Trophoblast cell (in vitro differentiated cells and primary cell): ENCODE measurements at regions not wholly inside any gene's neighbourhood (a gene's known extent, or its start where the extent isn't known, plus 50 kb on each side); places are given as distances from the start of the nearest gene placed in this dataset.

ENCODE experiments used
- DNase-seq, 2 donors: peaks; one replicate each; pipeline ENCODE4 v3.0.0-alpha.2; 2016
- H2AFZ ChIP-seq: 2 replicates; pipeline ENCODE4 v1.6.1; 2013; ENCODE audit warnings: low read length, moderate library complexity, mild to moderate bottlenecking; ENCODE audit not compliant: insufficient read depth, poor library complexity
- H2AK5ac ChIP-seq: 2 replicates; pipeline ENCODE4 v1.6.1; 2013; ENCODE audit warnings: mild to moderate bottlenecking, low read length
- H2BK120ac ChIP-seq: 2 replicates; pipeline ENCODE4 v1.6.1; 2013; ENCODE audit warnings: low read length, mild to moderate bottlenecking, moderate library complexity; ENCODE audit not compliant: insufficient read depth, poor library complexity
- H2BK12ac ChIP-seq: 2 replicates; pipeline ENCODE4 v1.6.1; 2013; ENCODE audit warnings: mild to moderate bottlenecking, low read length, moderate library complexity
- H2BK5ac ChIP-seq: 2 replicates; pipeline ENCODE4 v1.6.1; 2013; ENCODE audit warnings: low read length, low read depth, moderate library complexity, mild to moderate bottlenecking; ENCODE audit not compliant: poor library complexity
- H3K14ac ChIP-seq: 2 replicates; pipeline ENCODE4 v1.6.1; 2013; ENCODE audit warnings: mild to moderate bottlenecking, low read length
- H3K18ac ChIP-seq: 2 replicates; pipeline ENCODE4 v1.6.1; 2013; ENCODE audit warnings: mild to moderate bottlenecking, low read length
- H3K23ac ChIP-seq: 2 replicates; pipeline ENCODE4 v1.6.1; 2013; ENCODE audit warnings: low read length
- H3K27ac ChIP-seq: 2 replicates; pipeline ENCODE4 v1.5.1; 2013; ENCODE audit warnings: low read depth, mild to moderate bottlenecking, inconsistent platforms, low read length, moderate library complexity
- H3K27me3 ChIP-seq: 2 replicates; pipeline ENCODE4 v1.6.1; 2013; ENCODE audit warnings: inconsistent platforms, mild to moderate bottlenecking, low read length, moderate library complexity; ENCODE audit not compliant: insufficient read depth
- H3K36me3 ChIP-seq, 2 experiments: 1 replicate in 1 of 2; 2 replicates in 1 of 2; pipeline ENCODE4 v1.6.1; 2013; ENCODE audit warnings: low read length in 2 of 2, mild to moderate bottlenecking in 2 of 2, moderate library complexity in 1 of 2; ENCODE audit not compliant: insufficient read depth in 2 of 2, control insufficient read depth in 1 of 2
- H3K4ac ChIP-seq: 2 replicates; pipeline ENCODE4 v1.6.1; 2013; ENCODE audit warnings: low read depth, mild to moderate bottlenecking, low read length, moderate library complexity
- H3K4me1 ChIP-seq, 2 experiments: 1 replicate in 1 of 2; 2 replicates in 1 of 2; pipeline ENCODE4 v1.6.1; 2013; ENCODE audit warnings: low read length in 2 of 2, mild to moderate bottlenecking in 2 of 2, moderate library complexity in 1 of 2; ENCODE audit not compliant: insufficient read depth in 2 of 2, control insufficient read depth in 1 of 2
- H3K4me2 ChIP-seq: 2 replicates; pipeline ENCODE4 v1.6.1; 2013; ENCODE audit warnings: inconsistent platforms, mild to moderate bottlenecking, low read length, moderate library complexity
- H3K4me3 ChIP-seq: 2 replicates; pipeline ENCODE4 v1.5.1; 2013; ENCODE audit warnings: mild to moderate bottlenecking, low read depth, low read length, inconsistent platforms
- H3K79me1 ChIP-seq: one replicate; pipeline ENCODE4 v1.6.1; 2013; ENCODE audit warnings: low read length
- H3K79me2 ChIP-seq: 2 replicates; pipeline ENCODE4 v1.6.1; 2013; ENCODE audit warnings: low read length, mild to moderate bottlenecking; ENCODE audit not compliant: control insufficient read depth, insufficient read depth, poor library complexity
- H3K9ac ChIP-seq: 2 replicates; pipeline ENCODE4 v1.6.1; 2013; ENCODE audit warnings: mild to moderate bottlenecking, low read length
- H3K9me3 ChIP-seq: 2 replicates; pipeline ENCODE4 v1.6.1; 2013; ENCODE audit warnings: low read depth, mild to moderate bottlenecking, control low read depth, inconsistent platforms, low read length; ENCODE audit not compliant: insufficient read depth
- H4K12ac ChIP-seq: 2 replicates; pipeline ENCODE4 v1.6.1; 2013; ENCODE audit warnings: low read depth, mild to moderate bottlenecking, low read length, moderate library complexity
- H4K8ac ChIP-seq: 2 replicates; pipeline ENCODE4 v1.6.1; 2013; ENCODE audit warnings: low read depth, mild to moderate bottlenecking, low read length, moderate library complexity
- H4K91ac ChIP-seq: one replicate; pipeline ENCODE4 v1.6.1; 2013; ENCODE audit warnings: low read depth, mild to moderate bottlenecking, low read length, moderate library complexity
- WGBS: extraction: QIAGEN DNeasy Blood & Tissue Kit; methylation state at CpG from one replicate; pipeline ENCODE4 v1.1.7; 2013; ENCODE audit warnings: missing lambda C conversion rate; ENCODE audit not compliant: insufficient read length, insufficient coverage; ENCODE audit errors: extremely low coverage; 5-methylcytosine and 5-hydroxymethylcytosine counted together

DNA sequence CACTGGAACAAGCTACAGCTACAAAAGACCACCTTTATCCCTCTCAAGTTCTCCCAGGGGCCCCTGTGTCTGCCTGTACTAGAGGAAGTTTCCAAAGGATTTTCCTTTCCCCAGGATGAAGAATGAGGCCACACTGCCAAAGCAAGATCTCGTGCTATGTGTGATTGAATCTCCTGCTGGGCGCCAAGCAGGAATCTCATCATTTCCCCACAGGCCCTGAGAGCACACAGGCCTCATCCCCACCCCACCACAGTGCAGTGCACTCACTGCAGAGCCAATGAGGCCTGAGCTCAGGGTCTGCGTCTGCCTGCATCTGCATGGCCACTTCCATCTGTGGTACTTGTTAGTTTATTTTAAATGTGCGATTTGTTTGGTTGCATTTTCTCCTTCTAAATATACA, 387.4 kb upstream of the ASIC2 start:
- no peak overlapping the region for H3K18ac ChIP-seq
- H3K4ac ChIP-seq, result no peak overlapping the region
- no peak overlapping the region for H3K4me3 ChIP-seq
- H2AFZ ChIP-seq, result no peak overlapping the region
- no peak overlapping the region for H4K91ac ChIP-seq
- H3K4me1 ChIP-seq, result no peaks in the 10 kb centered on the region
- no peak overlapping the region for H4K12ac ChIP-seq
- H3K4me2 ChIP-seq, result no peak overlapping the region
- H2BK5ac ChIP-seq, result no peak overlapping the region
- DNase-seq, result no peak
- no peak overlapping the region for H3K27ac ChIP-seq
- no peaks in the 10 kb centered on the region for H3K27me3 ChIP-seq
- no peak overlapping the region for H4K8ac ChIP-seq
- H3K79me1 ChIP-seq, result no peaks in the 10 kb centered on the region
- H2BK120ac ChIP-seq, result no peak overlapping the region
- no peak overlapping the region for H3K23ac ChIP-seq
- no peak overlapping the region for H2BK12ac ChIP-seq
- H3K79me2 ChIP-seq, result no peaks in the 10 kb centered on the region
- peaks cover 3% of the 10 kb centered on the region for H3K9me3 ChIP-seq
- H3K14ac ChIP-seq, result no peak overlapping the region
- WGBS, result no CpG with 5 or more reads among the region's 4 CpGs
- H3K9ac ChIP-seq, result no peak overlapping the region
- no peaks in the 10 kb centered on the region for H3K36me3 ChIP-seq
- no peak overlapping the region for H2AK5ac ChIP-seq

DNA sequence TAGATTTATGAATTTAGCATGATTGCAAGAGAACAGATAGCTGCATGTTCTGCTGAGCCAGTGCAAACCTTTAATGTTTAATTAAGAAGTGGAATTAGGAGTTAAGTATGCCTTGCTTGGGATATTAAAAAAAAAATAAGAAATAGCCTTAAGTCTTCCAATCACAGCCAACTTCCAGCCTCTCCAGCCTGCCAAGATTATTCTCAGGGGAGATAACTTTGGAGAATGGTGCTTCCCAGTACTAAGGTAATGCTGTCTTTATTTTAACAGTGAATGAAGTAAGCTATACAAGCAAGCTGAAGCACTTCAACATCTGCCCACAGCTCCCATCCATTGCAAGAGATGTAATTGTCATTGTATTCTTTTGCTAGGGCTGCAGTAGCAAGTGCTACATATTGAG, 389.5 kb upstream of the ASIC2 start:
- Histone ChIP-seq H3K27ac (no peak overlapping the region), H2BK5ac (no peak overlapping the region), H2AFZ (no peak overlapping the region), H3K9ac (no peak overlapping the region), H3K4ac (no peak overlapping the region), H2AK5ac (no peak overlapping the region), H3K36me3 (no peaks in the 10 kb centered on the region), H2BK120ac (no peak overlapping the region), H3K4me2 (no peak overlapping the region), H3K18ac (no peak overlapping the region), H4K91ac (no peak overlapping the region), H3K79me2 (no peaks in the 10 kb centered on the region), H3K27me3 (no peaks in the 10 kb centered on the region), H3K4me1 (no peaks in the 10 kb centered on the region), H3K79me1 (no peaks in the 10 kb centered on the region), H4K8ac (no peak overlapping the region), H3K23ac (no peak overlapping the region), H3K14ac (no peak overlapping the region), H2BK12ac (no peak overlapping the region), H4K12ac (no peak overlapping the region), H3K4me3 (no peak overlapping the region), H3K9me3 (peaks cover 3% of the 10 kb centered on the region)
- no peak for DNase-seq

GRCh38 chr17:33684735-33685134, 391.6 kb upstream of the ASIC2 start:
- Histone ChIP-seq H4K91ac (no peak overlapping the region), H3K9ac (no peak overlapping the region)
- no CpG with 5 or more reads among the region's 6 CpGs for WGBS

DNA sequence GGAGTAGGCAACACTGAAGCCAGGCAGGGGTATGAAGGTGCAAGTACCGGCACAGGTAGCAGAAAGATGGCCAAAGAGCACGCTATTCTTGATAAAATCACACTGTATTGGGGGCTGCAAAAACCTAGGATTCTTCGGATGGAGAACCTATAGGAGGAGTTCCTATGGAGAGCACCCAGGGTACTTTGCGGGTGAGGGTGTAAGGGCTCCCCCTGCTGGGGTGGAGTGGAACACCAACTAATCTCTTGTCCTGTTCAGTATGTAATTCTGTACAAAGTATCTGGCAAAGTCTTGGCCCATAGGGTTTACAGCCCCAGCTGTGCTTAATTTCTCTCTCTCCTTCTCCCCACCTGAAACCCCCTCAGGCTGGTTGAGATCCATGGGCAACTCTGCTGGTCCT, 393.1 kb upstream of the ASIC2 start:
- no peak overlapping the region for H3K18ac ChIP-seq
- no peak overlapping the region for H2AK5ac ChIP-seq
- WGBS, result no CpG with 5 or more reads among the region's 4 CpGs
- H3K4me2 ChIP-seq, result no peak overlapping the region
- no peaks in the 10 kb centered on the region for H3K36me3 ChIP-seq
- no peak overlapping the region for H2BK5ac ChIP-seq
- no peak overlapping the region for H3K23ac ChIP-seq
- no peak overlapping the region for H4K12ac ChIP-seq
- no peak overlapping the region for H3K4me3 ChIP-seq
- H3K14ac ChIP-seq, result no peak overlapping the region
- no peak overlapping the region for H2BK12ac ChIP-seq
- no peak overlapping the region for H3K27ac ChIP-seq
- peak in 1 of 2 donors; percentile 33 for DNase-seq
- no peak overlapping the region for H4K8ac ChIP-seq
- no peaks in the 10 kb centered on the region for H3K79me2 ChIP-seq
- peaks cover 3% of the 10 kb centered on the region for H3K9me3 ChIP-seq
- no peak overlapping the region for H2BK120ac ChIP-seq
- H4K91ac ChIP-seq, result no peak overlapping the region
- no peak overlapping the region for H2AFZ ChIP-seq
- no peaks in the 10 kb centered on the region for H3K4me1 ChIP-seq
- H3K9ac ChIP-seq, result no peak overlapping the region
- H3K79me1 ChIP-seq, result no peaks in the 10 kb centered on the region
- no peak overlapping the region for H3K4ac ChIP-seq
- no peaks in the 10 kb centered on the region for H3K27me3 ChIP-seq

More at GRCh38 chr17:33684735-33685134, 391.6 kb upstream of the ASIC2 start:
- Histone ChIP-seq H2BK120ac (no peak overlapping the region), H3K4ac (no peak overlapping the region), H3K23ac (no peak overlapping the region), H3K79me2 (no peaks in the 10 kb centered on the region), H2BK5ac (no peak overlapping the region), H3K79me1 (no peaks in the 10 kb centered on the region), H3K36me3 (no peaks in the 10 kb centered on the region), H3K27me3 (no peaks in the 10 kb centered on the region), H2BK12ac (no peak overlapping the region), H3K14ac (no peak overlapping the region), H3K4me2 (no peak overlapping the region), H3K18ac (no peak overlapping the region), H2AK5ac (no peak overlapping the region), H2AFZ (no peak overlapping the region), H4K8ac (no peak overlapping the region), H3K4me3 (no peak overlapping the region), H3K9me3 (peaks cover 3% of the 10 kb centered on the region), H3K4me1 (no peaks in the 10 kb centered on the region), H3K27ac (no peak overlapping the region), H4K12ac (no peak overlapping the region)
- DNase-seq, result no peak
